Thoracic aorta (tissue), 2 donors: ENCODE measurements at regions not wholly inside any gene's neighbourhood (a gene's known extent, or its start where the extent isn't known, plus 50 kb on each side); places are given as distances from the start of the nearest gene placed in this dataset.

Experiments
- ATAC-seq: fragments of 150-250 bp; one replicate; pipeline ENCODE4 v1.8.0; 2017; ENCODE audit warnings: low read depth; ENCODE audit not compliant: insufficient number of reproducible peaks, low FRiP score
- DNase-seq: peaks from one replicate; pipeline ENCODE4 v3.0.0-alpha.2; 2020; ENCODE audit warnings: low spot score
- H3K27ac ChIP-seq, 2 donors: fragments of 200-600 bp; sonication (generic); 1 replicate in 1 of 2; 2 replicates in 1 of 2; pipeline ENCODE4 v1.5.1; 2016; ENCODE audit warnings: mild to moderate bottlenecking in 2 of 2, moderate library complexity in 2 of 2
- H3K27me3 ChIP-seq: fragments of 200-600 bp; sonication (generic); replicated peaks from 2 replicates; pipeline ENCODE4 v1.6.0; 2016; ENCODE audit warnings: mild to moderate bottlenecking; ENCODE audit not compliant: insufficient read depth
- H3K36me3 ChIP-seq: fragments of 200-600 bp; sonication (generic); one replicate; pipeline ENCODE4 v1.5.1; 2016
- H3K4me1 ChIP-seq, 2 donors: fragments of 200-600 bp; sonication (generic); 1 replicate in 1 of 2; 2 replicates in 1 of 2; pipeline versions ENCODE4 v1.5.1 to v1.6.0; 2016; ENCODE audit warnings: low read depth in 2 of 2, mild to moderate bottlenecking in 1 of 2; ENCODE audit not compliant: control insufficient read depth in 1 of 2
- H3K4me3 ChIP-seq: fragments of 200-600 bp; sonication (generic); 2 replicates; pipeline ENCODE4 v1.5.1; 2016; ENCODE audit warnings: mild to moderate bottlenecking
- H3K9me3 ChIP-seq: fragments of 200-600 bp; sonication (generic); 2 replicates; pipeline ENCODE4 v1.5.1; 2016
- TF ChIP-seq, protein P1 (sequence below): fragments of 200-600 bp; sonication (generic); IDR thresholded peaks from one replicate; pipeline ENCODE4 v1.5.1; 2019; ENCODE audit warnings: antibody characterized with exemption

DNA sequence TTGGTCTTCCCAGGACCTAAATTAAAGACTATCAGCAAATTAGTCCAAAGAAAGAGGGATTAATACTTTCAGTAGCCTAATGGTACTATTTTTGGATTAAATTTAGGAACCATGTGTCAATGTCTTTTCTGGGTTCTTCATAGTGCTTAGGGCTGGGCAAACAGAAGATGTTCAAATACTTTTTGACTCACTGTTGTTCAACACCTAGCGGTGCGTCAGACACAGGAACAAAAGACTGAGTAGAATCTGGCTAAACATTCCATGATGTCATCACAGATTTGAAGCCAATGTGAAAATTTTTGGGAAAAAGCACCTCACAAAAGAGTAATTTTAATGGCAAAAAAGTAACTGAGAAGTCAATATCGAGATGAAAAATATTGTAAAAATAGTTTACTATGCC is 544.4 kb downstream of the EFNA5 start:
- TF ChIP-seq, protein P1, sequence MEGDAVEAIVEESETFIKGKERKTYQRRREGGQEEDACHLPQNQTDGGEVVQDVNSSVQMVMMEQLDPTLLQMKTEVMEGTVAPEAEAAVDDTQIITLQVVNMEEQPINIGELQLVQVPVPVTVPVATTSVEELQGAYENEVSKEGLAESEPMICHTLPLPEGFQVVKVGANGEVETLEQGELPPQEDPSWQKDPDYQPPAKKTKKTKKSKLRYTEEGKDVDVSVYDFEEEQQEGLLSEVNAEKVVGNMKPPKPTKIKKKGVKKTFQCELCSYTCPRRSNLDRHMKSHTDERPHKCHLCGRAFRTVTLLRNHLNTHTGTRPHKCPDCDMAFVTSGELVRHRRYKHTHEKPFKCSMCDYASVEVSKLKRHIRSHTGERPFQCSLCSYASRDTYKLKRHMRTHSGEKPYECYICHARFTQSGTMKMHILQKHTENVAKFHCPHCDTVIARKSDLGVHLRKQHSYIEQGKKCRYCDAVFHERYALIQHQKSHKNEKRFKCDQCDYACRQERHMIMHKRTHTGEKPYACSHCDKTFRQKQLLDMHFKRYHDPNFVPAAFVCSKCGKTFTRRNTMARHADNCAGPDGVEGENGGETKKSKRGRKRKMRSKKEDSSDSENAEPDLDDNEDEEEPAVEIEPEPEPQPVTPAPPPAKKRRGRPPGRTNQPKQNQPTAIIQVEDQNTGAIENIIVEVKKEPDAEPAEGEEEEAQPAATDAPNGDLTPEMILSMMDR, result no peak
- Histone ChIP-seq H3K27me3 (no peaks in the 10 kb centered on the region), H3K36me3 (no peaks in the 10 kb centered on the region), H3K4me3 (no peak overlapping the region), H3K9me3 (no peaks in the 10 kb centered on the region), H3K4me1 (peaks cover 7 to 9% of the 10 kb centered on the region in 2 donors), H3K27ac (no peak overlapping the region)
- ATAC-seq (no peak), DNase-seq (no peak)

DNA sequence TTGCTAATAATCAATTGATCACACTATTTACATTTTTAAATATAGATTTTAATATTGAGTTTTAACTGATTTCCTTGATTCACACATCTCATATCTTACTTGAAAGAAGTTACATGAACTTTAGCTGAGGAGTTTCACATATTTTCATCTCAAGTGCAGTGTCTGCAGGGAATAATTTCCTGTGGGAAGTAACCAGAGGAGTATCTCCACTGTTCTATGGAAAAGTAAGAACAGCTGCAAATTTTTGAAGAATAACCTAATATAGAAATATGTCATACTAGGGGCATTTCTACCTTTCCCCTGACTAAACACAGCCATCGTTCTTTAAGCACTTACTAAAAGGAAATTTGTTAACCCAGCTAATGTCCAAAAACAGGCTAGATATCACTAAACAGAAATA is 546.4 kb downstream of the EFNA5 start:
- no peak for DNase-seq
- Histone ChIP-seq H3K27ac (no peak overlapping the region), H3K9me3 (no peaks in the 10 kb centered on the region), H3K36me3 (no peaks in the 10 kb centered on the region), H3K27me3 (no peaks in the 10 kb centered on the region), H3K4me1 (peaks cover under 1 to 9% of the 10 kb centered on the region in 2 donors), H3K4me3 (no peak overlapping the region)
- ATAC-seq, result no peak
- TF ChIP-seq, protein P1, result no peak

DNA sequence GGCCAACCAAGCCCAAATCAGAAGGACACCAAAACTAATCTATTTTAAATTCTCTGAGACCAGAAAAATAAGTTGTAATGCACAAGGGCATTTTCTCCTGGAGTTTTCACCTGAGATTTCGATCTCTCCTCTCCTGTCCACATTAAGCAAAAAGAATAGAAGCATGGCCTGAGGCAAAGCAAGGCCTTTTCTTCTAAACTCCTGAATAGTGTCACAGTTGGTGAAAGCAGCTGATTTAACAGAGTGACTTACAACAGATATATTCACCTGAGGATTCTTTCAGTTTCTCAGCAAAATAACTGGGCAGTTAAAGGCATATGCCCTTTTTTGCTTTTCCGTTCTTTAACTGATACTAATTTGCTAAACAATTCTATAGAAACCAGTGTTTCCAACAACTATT is 547.7 kb downstream of the EFNA5 start:
- Histone ChIP-seq H3K36me3 (no peaks in the 10 kb centered on the region), H3K4me1 (no peaks in the 10 kb centered on the region), H3K9me3 (no peaks in the 10 kb centered on the region), H3K27me3 (no peaks in the 10 kb centered on the region), H3K27ac (no peak overlapping the region), H3K4me3 (no peak overlapping the region)
- no peak for ATAC-seq
- no peak for DNase-seq
- TF ChIP-seq, protein P1, result no peak

DNA sequence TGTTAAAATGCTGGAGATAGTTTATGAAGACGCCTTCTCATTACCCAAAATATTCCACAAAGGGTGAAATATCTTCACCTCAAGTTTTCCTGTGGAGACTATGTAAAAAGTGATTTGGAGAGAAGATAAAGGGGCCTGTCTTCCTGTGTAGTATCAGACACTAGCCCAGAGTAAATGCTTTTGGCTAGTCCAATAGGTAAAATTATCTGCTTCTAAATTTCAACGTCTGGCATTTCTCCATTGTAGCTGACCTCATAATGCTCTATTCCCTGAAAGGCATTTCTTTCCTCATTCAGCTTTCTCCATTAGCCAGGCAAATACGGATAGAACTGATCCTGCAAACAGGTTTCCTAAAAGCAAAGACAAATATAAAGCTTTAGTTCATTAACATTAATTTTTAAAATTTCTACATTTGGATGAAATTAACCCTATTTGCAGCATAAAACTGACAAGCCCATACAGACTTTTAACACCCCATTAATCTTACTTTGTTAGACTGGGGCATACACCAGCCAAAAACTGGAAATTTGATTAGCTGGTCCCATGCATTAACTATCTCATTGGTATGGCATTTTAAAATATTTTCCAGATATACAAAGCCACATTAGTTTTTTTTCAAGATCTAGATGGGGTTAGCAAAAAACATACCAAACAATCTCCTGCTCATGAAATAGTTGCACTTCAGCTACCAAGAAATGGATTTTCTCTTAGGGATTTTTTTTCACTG is 548.8 kb downstream of the EFNA5 start:
- no peak for DNase-seq
- TF ChIP-seq, protein P1, result no peak
- no peaks in the 10 kb centered on the region for H3K9me3 ChIP-seq
- ATAC-seq, result no peak
- no peak overlapping the region for H3K4me3 ChIP-seq
- H3K27ac ChIP-seq, result no peak overlapping the region
- no peaks in the 10 kb centered on the region for H3K36me3 ChIP-seq
- no peaks in the 10 kb centered on the region for H3K4me1 ChIP-seq
- no peaks in the 10 kb centered on the region for H3K27me3 ChIP-seq

DNA sequence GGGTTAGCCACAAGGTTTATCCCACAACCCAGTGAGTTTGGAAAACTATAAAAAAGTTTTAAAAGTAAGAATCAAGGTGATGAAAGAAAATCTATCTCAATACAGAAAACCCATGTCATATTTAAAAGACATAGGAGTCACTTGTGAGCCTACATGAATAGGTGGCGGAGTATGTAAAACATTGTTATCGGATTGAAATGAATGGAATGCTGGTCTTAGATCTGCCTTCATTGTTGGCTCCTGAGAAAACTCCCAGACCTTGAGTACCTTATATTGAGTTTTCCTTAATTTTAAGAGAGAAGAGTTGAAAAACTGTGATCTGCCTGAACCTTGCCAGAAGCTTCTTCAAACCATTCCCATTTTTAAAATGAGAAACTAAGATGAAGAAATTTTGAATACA is 551.1 kb downstream of the EFNA5 start:
- H3K36me3 ChIP-seq, result no peaks in the 10 kb centered on the region
- H3K9me3 ChIP-seq, result no peaks in the 10 kb centered on the region
- no peak overlapping the region for H3K4me3 ChIP-seq
- H3K27ac ChIP-seq, result no peak overlapping the region
- no peaks in the 10 kb centered on the region for H3K4me1 ChIP-seq
- DNase-seq (no peak), ATAC-seq (no peak)
- H3K27me3 ChIP-seq, result no peaks in the 10 kb centered on the region
- TF ChIP-seq, protein P1, result no peak
